Fibroblast of the aortic adventitia (primary cell): ENCODE measurements at regions not wholly inside any gene's neighbourhood (a gene's known extent, or its start where the extent isn't known, plus 50 kb on each side); places are given as distances from the start of the nearest gene placed in this dataset.

ENCODE experiments used
- DNase-seq: peaks from one replicate; pipeline ENCODE4 v3.0.0-alpha.2; 2010; ENCODE audit warnings: low read depth
- H3K4me3 ChIP-seq: 2 replicates; pipeline ENCODE4 v1.5.1; 2011; ENCODE audit warnings: low read depth, mild to moderate bottlenecking, control low read depth, low read length, moderate library complexity
- CTCF ChIP-seq: IDR thresholded peaks from 2 replicates; pipeline ENCODE4 v1.5.1; 2011; ENCODE audit warnings: mild to moderate bottlenecking, low read length, control low read depth, inconsistent platforms; ENCODE audit not compliant: insufficient read depth

GRCh38 chr3:88954853-88955252 is 152.6 kb upstream of the EPHA3 start:
- no peak for TF ChIP-seq CTCF
- H3K4me3 ChIP-seq = no peak overlapping the region
- no peak for DNase-seq

- no peak for TF ChIP-seq CTCF
- H3K4me3 ChIP-seq = no peak overlapping the region
- no peak for DNase-seq
Measured at GRCh38 chr3:88955274-88955673, 152.1 kb upstream of the EPHA3 start.

GRCh38 chr3:88957711-88958439 is 149.5 kb upstream of the EPHA3 start:
- no peak overlapping the region for H3K4me3 ChIP-seq
- peak; percentile 86 for DNase-seq
- TF ChIP-seq CTCF = no peak

GRCh38 chr3:88960019-88960418 is 147.4 kb upstream of the EPHA3 start:
- TF ChIP-seq CTCF = no peak
- DNase-seq = no peak
- no peak overlapping the region for H3K4me3 ChIP-seq

- TF ChIP-seq CTCF = no peak
Measured at GRCh38 chr3:88963003-88963402, 144.4 kb upstream of the EPHA3 start.

GRCh38 chr3:88979760-88980159 is 127.7 kb upstream of the EPHA3 start:
- no peak for TF ChIP-seq CTCF
- no peak for DNase-seq
- H3K4me3 ChIP-seq = no peak overlapping the region

More at GRCh38 chr3:88963003-88963402, 144.4 kb upstream of the EPHA3 start:
- no peak for DNase-seq
- no peak overlapping the region for H3K4me3 ChIP-seq

- no peak for TF ChIP-seq CTCF
- no peak for DNase-seq
Measured at GRCh38 chr3:88983458-88983857, 124.0 kb upstream of the EPHA3 start.

More at GRCh38 chr3:88983458-88983857, 124.0 kb upstream of the EPHA3 start:
- no peak overlapping the region for H3K4me3 ChIP-seq
